GM12874 (cell line): ENCODE measurements at regions not wholly inside any gene's neighbourhood (a gene's known extent, or its start where the extent isn't known, plus 50 kb on each side); places are given as distances from the start of the nearest gene placed in this dataset.

Experiments
- TF ChIP-seq, protein P1 (sequence below): IDR thresholded peaks from 2 replicates; pipeline ENCODE4 v1.5.1; 2011; ENCODE audit warnings: low read depth, mild to moderate bottlenecking, control low read depth, low read length, moderate library complexity; ENCODE audit not compliant: insufficient read depth

DNA sequence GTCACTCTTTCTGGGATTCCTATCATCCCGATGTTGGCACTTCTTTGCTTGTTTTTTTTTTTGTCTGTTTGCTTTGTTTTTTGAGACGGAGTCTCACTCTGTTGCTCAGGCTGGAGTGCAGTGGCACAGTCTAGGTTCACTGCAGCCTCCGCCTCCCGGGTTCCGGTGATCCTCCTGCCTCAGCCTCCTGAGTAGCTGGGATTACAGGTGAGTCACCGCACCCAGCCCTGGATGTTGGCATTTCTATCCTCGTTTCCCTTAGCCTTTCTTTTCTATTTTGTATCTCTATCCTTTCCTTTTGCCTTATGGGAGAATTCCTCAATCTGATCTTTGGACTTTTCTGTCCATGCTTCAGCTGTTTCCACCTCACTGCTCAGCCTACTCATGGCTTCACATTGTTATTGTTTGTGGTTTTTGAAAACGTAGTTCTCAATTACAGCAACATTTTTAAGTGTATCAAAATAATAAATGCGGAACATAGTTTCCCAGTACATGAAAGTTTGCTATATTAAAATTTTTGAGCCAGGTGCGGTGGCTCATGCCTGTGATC lies 62.1 kb upstream of the ZNF516 start:
- TF ChIP-seq, protein P1, sequence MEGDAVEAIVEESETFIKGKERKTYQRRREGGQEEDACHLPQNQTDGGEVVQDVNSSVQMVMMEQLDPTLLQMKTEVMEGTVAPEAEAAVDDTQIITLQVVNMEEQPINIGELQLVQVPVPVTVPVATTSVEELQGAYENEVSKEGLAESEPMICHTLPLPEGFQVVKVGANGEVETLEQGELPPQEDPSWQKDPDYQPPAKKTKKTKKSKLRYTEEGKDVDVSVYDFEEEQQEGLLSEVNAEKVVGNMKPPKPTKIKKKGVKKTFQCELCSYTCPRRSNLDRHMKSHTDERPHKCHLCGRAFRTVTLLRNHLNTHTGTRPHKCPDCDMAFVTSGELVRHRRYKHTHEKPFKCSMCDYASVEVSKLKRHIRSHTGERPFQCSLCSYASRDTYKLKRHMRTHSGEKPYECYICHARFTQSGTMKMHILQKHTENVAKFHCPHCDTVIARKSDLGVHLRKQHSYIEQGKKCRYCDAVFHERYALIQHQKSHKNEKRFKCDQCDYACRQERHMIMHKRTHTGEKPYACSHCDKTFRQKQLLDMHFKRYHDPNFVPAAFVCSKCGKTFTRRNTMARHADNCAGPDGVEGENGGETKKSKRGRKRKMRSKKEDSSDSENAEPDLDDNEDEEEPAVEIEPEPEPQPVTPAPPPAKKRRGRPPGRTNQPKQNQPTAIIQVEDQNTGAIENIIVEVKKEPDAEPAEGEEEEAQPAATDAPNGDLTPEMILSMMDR: no peak

DNA sequence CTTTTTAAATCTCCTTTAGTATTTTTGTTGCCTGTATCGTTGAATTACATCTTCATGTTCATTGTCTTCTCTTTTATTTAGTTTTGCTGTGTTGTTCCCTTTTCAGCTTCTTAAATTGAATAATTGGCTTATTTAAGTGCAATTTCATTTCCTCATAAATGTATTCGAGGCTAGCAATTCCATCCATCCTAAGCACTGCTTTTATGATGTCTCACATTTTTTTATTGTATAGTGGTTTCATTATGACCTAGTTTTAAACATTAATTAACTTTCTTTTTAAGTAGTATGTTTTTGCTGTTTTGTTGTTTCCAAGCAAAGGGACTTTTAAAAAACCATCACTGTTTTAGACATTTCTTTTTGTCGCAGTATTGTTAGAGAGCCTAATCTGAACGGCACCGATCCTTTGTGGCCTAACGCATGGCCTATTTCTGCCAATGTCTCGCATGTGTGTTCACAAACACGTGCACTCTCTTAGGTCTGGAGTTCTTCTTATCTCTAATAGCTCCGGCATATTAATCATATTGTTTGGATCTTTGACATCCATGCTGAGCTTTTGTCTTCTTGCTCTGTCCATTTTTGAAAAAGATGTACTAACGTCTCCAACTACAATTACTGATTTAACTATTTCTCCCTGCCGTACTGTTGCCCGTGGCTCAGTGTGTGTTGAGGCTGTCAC lies 59.6 kb upstream of the ZNF516 start:
- TF ChIP-seq, protein P1: no peak

DNA sequence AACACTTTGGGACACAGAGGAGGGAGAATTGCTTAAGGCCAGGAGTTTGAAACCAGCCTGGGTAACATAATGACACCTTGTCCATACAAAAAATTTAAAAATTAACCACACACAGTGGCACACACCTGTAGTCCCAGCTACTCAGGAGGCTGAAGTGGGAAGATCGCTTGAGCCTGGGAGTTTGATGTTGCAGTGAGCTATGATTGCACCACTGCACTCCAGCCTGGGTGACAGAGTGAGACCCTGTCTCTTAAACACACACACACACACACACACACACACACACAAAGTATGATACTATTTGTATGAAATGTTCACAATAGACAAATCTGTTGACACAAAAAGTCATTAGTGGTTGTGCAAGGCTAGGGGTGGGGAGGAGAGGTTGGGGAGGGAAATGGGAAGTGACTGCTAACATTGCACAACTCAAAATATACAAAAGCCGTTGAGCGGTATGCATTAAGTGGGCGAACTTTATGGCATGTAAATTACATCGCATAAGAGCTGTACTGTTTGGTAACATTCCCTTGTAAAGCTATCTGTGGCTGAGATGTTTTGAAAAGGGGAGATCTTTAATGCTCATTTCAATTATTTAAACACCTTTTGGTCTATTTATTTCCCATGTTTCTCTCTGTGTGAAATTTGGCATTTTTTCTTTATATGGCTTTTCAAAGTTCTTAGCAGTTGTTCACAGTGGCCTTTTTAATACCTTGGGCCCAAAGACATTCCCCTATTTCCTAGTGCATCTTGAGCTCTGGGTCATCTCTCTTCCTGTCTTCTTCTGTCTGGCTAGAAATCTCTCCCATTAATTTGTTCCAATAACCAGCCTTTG lies 58.9 kb upstream of the ZNF516 start:
- TF ChIP-seq, protein P1: no peak

DNA sequence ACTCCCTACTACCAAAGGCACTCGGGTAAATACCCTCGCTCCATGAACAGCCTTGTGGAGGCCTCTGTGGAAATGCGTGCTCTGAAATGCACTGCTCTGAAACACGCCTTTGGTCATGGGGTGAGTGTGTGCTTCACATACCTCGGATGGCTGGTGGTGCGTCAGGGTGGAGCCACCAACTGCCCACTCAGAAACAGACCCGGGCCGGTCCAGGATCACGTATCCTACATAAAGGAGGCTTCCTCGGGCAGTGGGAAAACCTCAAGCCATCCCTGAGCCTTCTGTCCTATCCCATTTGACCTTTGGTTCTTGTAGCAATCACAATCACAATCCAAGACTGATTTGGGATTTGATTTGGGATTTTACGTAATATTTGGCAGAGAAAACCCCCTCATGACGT lies 53.5 kb upstream of the ZNF516 start:
- TF ChIP-seq, protein P1: no peak

DNA sequence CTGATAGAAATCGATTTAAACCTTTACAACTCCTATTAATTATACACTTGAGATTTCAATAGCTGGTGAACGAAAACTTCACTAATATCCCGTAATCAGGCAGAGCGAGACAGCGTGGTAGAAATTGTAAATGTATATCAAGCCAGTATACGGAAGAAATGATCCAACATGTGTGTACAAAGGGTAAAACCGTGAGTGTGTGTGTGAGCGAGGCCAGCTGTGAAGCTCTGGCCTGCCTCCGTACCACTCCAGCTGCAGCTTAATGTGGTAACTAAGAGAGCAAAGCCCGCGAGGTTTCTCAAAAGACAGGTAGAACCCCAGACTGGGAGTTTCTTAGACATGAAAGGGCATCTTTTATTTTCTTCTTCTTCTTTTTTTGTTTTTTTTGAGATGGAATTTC lies 52.3 kb upstream of the ZNF516 start:
- TF ChIP-seq, protein P1: no peak

DNA sequence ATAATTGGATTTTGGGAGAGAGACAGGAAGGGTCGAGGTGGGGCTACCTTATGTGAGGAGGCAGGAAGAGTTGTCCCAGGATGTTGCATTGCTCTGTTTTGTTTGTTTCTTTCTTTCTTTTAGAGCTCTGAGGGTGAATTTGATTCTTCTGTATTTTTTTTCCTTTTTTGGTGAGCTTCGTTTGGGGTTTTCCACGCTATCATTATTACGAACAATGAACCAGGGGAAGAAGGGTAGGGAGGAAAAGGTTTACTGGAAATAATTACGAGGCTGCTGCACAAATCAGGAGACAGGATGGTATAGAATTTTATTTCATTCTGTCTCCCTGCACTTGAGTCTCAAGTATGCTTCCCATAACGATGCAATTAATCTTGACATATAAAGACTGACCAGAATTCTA lies 51.4 kb upstream of the ZNF516 start:
- TF ChIP-seq, protein P1: no peak

DNA sequence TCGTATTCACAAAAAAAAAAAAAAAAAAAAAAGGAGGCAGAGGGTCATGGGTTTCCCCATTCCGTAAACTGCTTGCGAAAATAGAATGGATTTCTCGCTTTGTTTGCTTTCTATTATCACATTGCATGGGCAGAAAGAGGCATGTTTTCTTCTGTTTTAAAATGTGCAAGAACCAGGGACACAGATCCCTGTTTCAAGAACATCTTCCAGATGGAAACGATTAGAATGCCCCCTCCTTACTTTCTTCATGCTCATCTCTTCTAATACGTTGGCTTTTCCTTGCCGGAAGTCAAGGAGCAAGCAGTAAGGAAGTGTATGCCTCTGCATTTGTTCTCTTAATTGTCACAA lies 51.0 kb upstream of the ZNF516 start:
- TF ChIP-seq, protein P1: no peak
